ENCODE measurements at regions not wholly inside any gene's neighbourhood (a gene's known extent, or its start where the extent isn't known, plus 50 kb on each side); places are given as distances from the start of the nearest gene placed in this dataset.
"Not testable (repeated sequence)": the region's sequence is repeated elsewhere in the genome, so short reads cannot be mapped to it uniquely, and the experiment has no call there.

- H3K4me1 ChIP-seq (ENCODE audit: control insufficient read depth in 2 of 2, insufficient read depth in 2 of 2, low read length in 2 of 2); H3K27me3 ChIP-seq (ENCODE audit: control insufficient read depth in 2 of 2, insufficient read depth in 2 of 2, low read length in 2 of 2); CTCF ChIA-PET; H3K27ac ChIP-seq (ENCODE audit: low read depth, low read length); H3K4me3 Mint-ChIP-seq; H3K27me3 Mint-ChIP-seq; ATAC-seq; H3K36me3 ChIP-seq (ENCODE audit: control insufficient read depth in 2 of 3, insufficient read depth in 3 of 3, low read length in 3 of 3); intact Hi-C loops (cut with micrococcal nuclease); H3K4me3 ChIP-seq (ENCODE audit: low read length); POLR2A ChIA-PET; H3K27ac Mint-ChIP-seq; DNase-seq; H3K4me1 Mint-ChIP-seq: not testable (repeated sequence)
- H3K9me3 ChIP-seq (ENCODE audit: control insufficient read depth in 2 of 3, low read length in 3 of 3) = peaks cover 0 to 15% (median 0%) of the 10 kb centered on the region in 3 experiments
- H3K9me3 Mint-ChIP-seq = peaks cover 9 to 38% (median 27%) of the 10 kb centered on the region in 11 donors
- peaks cover 5 to 19% (median 5%) of the 10 kb centered on the region in 5 donors for H3K36me3 Mint-ChIP-seq
Measured at GRCh38 chr1:125064029-125064428, 3879.3 kb downstream of the SRGAP2C start.

- H3K27ac ChIP-seq (ENCODE audit: low read depth, low read length) = no peak overlapping the region
- H3K4me1 ChIP-seq (ENCODE audit: control insufficient read depth in 2 of 2, insufficient read depth in 2 of 2, low read length in 2 of 2) = no peaks in the 10 kb centered on the region
- Mint-ChIP-seq H3K36me3 (peaks cover 5 to 23% (median 7%) of the 10 kb centered on the region in 5 donors), H3K4me3 (no peak overlapping the region), H3K27me3 (no peaks in the 10 kb centered on the region), H3K9me3 (peaks cover 11 to 42% (median 32%) of the 10 kb centered on the region in 11 donors), H3K4me1 (peaks cover 0 to 5% (median 0%) of the 10 kb centered on the region in 7 donors), H3K27ac (no peak overlapping the region)
- CTCF ChIA-PET = no interaction called here
- H3K36me3 ChIP-seq (ENCODE audit: control insufficient read depth in 2 of 3, insufficient read depth in 3 of 3, low read length in 3 of 3) = no peaks in the 10 kb centered on the region
- intact Hi-C loops (cut with micrococcal nuclease) = no loop called here
- POLR2A ChIA-PET = no interaction called here
- no peak for DNase-seq
- H3K27me3 ChIP-seq (ENCODE audit: control insufficient read depth in 2 of 2, insufficient read depth in 2 of 2, low read length in 2 of 2) = no peaks in the 10 kb centered on the region
- ATAC-seq = no peak
- H3K9me3 ChIP-seq (ENCODE audit: control insufficient read depth in 2 of 3, low read length in 3 of 3) = peaks cover 0 to 15% (median 0%) of the 10 kb centered on the region in 3 experiments
- H3K4me3 ChIP-seq (ENCODE audit: low read length) = no peak overlapping the region
Measured at GRCh38 chr1:125064481-125064880, 3879.7 kb downstream of the SRGAP2C start.

DNA sequence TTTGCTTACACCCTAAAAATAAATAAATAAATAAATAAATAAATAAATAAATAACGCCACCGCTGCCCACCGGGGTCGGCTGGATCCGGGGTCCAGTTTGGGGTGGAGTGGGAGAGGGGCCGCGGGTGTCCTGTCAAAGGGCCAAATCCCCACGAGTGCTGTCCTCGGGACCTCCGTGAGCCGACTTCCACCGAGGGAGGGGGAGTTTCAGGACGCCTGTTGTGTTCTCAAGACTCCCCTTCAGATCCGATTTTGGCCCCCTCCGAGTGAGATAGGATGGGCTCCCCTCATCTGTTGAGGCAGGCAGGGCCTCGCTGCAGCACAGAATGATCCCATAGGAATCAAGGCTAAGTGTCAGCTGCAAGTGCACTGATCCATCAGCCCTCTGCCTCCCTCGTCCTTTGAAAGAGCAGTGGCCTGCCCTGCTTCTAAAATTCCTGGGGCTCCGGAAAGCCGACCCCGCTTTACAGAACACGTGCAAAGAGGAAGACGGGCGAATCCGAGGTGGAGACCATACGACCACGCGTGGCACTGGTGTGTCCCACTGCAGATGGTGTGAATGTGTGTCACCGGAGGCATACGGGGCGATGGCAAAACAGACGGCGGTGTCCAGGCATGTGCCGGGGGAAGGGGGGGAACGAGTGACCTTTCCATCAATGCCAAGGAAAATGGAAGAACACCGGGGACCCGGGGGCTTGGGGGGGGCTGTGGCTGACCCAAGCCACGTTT lies 3880.5 kb downstream of the SRGAP2C start:
- H3K9me3 Mint-ChIP-seq = peaks cover 19 to 50% (median 40%) of the 10 kb centered on the region in 11 donors
- H3K27ac ChIP-seq (ENCODE audit: low read depth, low read length) = no peak overlapping the region
- peaks cover 0 to 15% (median 0%) of the 10 kb centered on the region in 3 experiments for H3K9me3 ChIP-seq (ENCODE audit: control insufficient read depth in 2 of 3, low read length in 3 of 3)
- no peaks in the 10 kb centered on the region for H3K27me3 ChIP-seq (ENCODE audit: control insufficient read depth in 2 of 2, insufficient read depth in 2 of 2, low read length in 2 of 2)
- H3K27ac Mint-ChIP-seq = no peak overlapping the region
- no peaks in the 10 kb centered on the region for H3K4me1 ChIP-seq (ENCODE audit: control insufficient read depth in 2 of 2, insufficient read depth in 2 of 2, low read length in 2 of 2)
- no peak for ATAC-seq
- H3K4me3 ChIP-seq (ENCODE audit: low read length) = no peak overlapping the region
- intact Hi-C loops (cut with micrococcal nuclease) = no loop called here
- H3K27me3 Mint-ChIP-seq = no peaks in the 10 kb centered on the region
- no peak for DNase-seq
- ChIA-PET CTCF (no interaction called here), POLR2A (no interaction called here)
- no peak overlapping the region for H3K4me3 Mint-ChIP-seq
- H3K36me3 ChIP-seq (ENCODE audit: control insufficient read depth in 2 of 3, insufficient read depth in 3 of 3, low read length in 3 of 3) = no peaks in the 10 kb centered on the region
- peaks cover 0 to 5% (median 0%) of the 10 kb centered on the region in 7 donors for H3K4me1 Mint-ChIP-seq
- H3K36me3 Mint-ChIP-seq = peaks cover 5 to 30% (median 14%) of the 10 kb centered on the region in 5 donors

DNA sequence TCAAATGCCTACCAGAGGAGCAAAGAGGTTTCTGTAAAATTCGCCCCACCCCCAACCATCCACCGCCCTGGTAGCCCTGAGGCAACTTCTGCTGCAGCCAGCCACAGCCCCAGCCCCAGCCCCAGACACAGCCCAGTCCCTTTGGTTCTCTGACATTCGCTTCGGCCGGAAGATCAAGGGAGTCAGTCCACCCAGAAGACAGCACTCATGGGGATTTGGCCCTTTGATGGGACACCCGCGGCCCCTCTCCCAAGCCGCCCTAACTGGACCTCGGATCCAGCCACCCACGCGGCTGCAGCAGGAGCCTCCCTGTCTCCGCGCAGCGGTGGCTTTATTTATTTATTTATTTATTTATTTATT lies 3881.0 kb downstream of the SRGAP2C start:
- Mint-ChIP-seq H3K9me3 (peaks cover 25 to 55% (median 45%) of the 10 kb centered on the region in 11 donors), H3K4me1 (peaks cover 0 to 5% (median 0%) of the 10 kb centered on the region in 7 donors), H3K27me3 (no peaks in the 10 kb centered on the region), H3K4me3 (no peak overlapping the region), H3K36me3 (peaks cover 5 to 36% (median 18%) of the 10 kb centered on the region in 5 donors), H3K27ac (no peak overlapping the region)
- DNase-seq = no peak
- Histone ChIP-seq H3K36me3 (ENCODE audit: control insufficient read depth in 2 of 3, insufficient read depth in 3 of 3, low read length in 3 of 3) (no peaks in the 10 kb centered on the region), H3K27me3 (ENCODE audit: control insufficient read depth in 2 of 2, insufficient read depth in 2 of 2, low read length in 2 of 2) (no peaks in the 10 kb centered on the region), H3K27ac (ENCODE audit: low read depth, low read length) (no peak overlapping the region), H3K4me3 (ENCODE audit: low read length) (no peak overlapping the region), H3K4me1 (ENCODE audit: control insufficient read depth in 2 of 2, insufficient read depth in 2 of 2, low read length in 2 of 2) (no peaks in the 10 kb centered on the region), H3K9me3 (ENCODE audit: control insufficient read depth in 2 of 3, low read length in 3 of 3) (peaks cover 0 to 20% (median 0%) of the 10 kb centered on the region in 3 experiments)
- CTCF ChIA-PET = no interaction called here
- intact Hi-C loops (cut with micrococcal nuclease) = no loop called here
- ATAC-seq = no peak
- POLR2A ChIA-PET = no interaction called here

DNA sequence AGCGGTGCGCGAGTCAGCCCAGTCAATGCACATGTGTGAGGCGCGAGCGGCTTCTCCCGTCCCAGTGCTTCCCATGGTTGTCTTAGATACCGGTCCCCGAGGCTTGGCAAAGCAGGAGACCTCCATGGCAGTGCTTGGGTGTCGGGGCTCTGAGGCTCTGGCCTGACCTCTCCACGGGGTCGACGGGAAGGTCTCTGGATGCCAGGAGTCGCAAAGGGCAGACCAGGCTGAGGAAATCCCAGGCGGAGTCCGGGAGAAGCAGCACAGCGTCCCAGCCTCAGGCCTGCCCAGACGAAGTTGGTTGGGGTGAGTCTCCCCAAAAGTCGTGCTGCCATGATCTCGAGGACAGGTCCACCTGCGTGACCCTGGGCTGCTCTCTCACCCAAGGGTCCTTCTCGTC lies 3881.6 kb downstream of the SRGAP2C start:
- H3K36me3 ChIP-seq (ENCODE audit: control insufficient read depth in 2 of 3, insufficient read depth in 3 of 3, low read length in 3 of 3) = no peaks in the 10 kb centered on the region
- H3K36me3 Mint-ChIP-seq = peaks cover 5 to 39% (median 21%) of the 10 kb centered on the region in 5 donors
- intact Hi-C loops (cut with micrococcal nuclease) = no loop called here
- no peak for DNase-seq
- POLR2A ChIA-PET = no interaction called here
- ATAC-seq = no peak
- H3K27ac Mint-ChIP-seq = no peak overlapping the region
- peaks cover 0 to 25% (median 0%) of the 10 kb centered on the region in 3 experiments for H3K9me3 ChIP-seq (ENCODE audit: control insufficient read depth in 2 of 3, low read length in 3 of 3)
- CTCF ChIA-PET = no interaction called here
- H3K9me3 Mint-ChIP-seq = peaks cover 30 to 61% (median 48%) of the 10 kb centered on the region in 11 donors
- H3K4me1 ChIP-seq (ENCODE audit: control insufficient read depth in 2 of 2, insufficient read depth in 2 of 2, low read length in 2 of 2) = no peaks in the 10 kb centered on the region
- no peaks in the 10 kb centered on the region for H3K27me3 Mint-ChIP-seq
- H3K27me3 ChIP-seq (ENCODE audit: control insufficient read depth in 2 of 2, insufficient read depth in 2 of 2, low read length in 2 of 2) = no peaks in the 10 kb centered on the region
- H3K4me3 Mint-ChIP-seq = no peak overlapping the region
- H3K4me3 ChIP-seq (ENCODE audit: low read length) = no peak overlapping the region
- no peak overlapping the region for H3K27ac ChIP-seq (ENCODE audit: low read depth, low read length)
- peaks cover 0 to 5% (median 0%) of the 10 kb centered on the region in 7 donors for H3K4me1 Mint-ChIP-seq

- DNase-seq; H3K27me3 ChIP-seq (ENCODE audit: control insufficient read depth in 2 of 2, insufficient read depth in 2 of 2, low read length in 2 of 2); intact Hi-C loops (cut with micrococcal nuclease); H3K4me1 Mint-ChIP-seq; POLR2A ChIA-PET; H3K27me3 Mint-ChIP-seq; CTCF ChIA-PET; H3K4me3 Mint-ChIP-seq; H3K4me3 ChIP-seq (ENCODE audit: low read length); H3K36me3 ChIP-seq (ENCODE audit: control insufficient read depth in 2 of 3, insufficient read depth in 3 of 3, low read length in 3 of 3); ATAC-seq; H3K27ac Mint-ChIP-seq; H3K27ac ChIP-seq (ENCODE audit: low read depth, low read length); H3K4me1 ChIP-seq (ENCODE audit: control insufficient read depth in 2 of 2, insufficient read depth in 2 of 2, low read length in 2 of 2): not testable (repeated sequence)
- peaks cover 5 to 43% (median 21%) of the 10 kb centered on the region in 5 donors for H3K36me3 Mint-ChIP-seq
- peaks cover 0 to 29% (median 0%) of the 10 kb centered on the region in 3 experiments for H3K9me3 ChIP-seq (ENCODE audit: control insufficient read depth in 2 of 3, low read length in 3 of 3)
- peaks cover 30 to 66% (median 52%) of the 10 kb centered on the region in 11 donors for H3K9me3 Mint-ChIP-seq
Measured at GRCh38 chr1:125066849-125067248, 3882.1 kb downstream of the SRGAP2C start.

DNA sequence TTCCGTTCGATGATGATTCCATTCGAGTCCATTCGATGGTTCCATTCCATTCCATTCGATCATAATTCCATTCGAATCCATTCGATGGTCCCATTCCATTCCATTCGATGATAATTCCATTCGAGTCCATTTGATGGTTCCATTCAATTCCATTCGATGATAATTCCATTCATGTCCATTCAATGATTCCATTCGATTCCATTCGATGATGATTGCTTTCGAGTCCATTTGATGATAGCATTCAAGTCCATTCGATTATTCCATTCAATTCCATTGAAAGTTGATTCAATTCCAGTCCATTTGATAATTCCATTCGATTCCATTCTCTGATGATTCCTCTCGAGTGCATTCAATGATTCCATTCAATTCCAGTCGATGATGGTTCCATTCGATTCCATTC lies 3895.3 kb downstream of the SRGAP2C start:
- Mint-ChIP-seq H3K27me3 (peaks cover 0 to 5% (median 0%) of the 10 kb centered on the region in 5 donors), H3K4me1 (peaks cover 0 to 11% (median 0%) of the 10 kb centered on the region in 7 donors), H3K9me3 (peaks cover 51 to 86% (median 64%) of the 10 kb centered on the region in 11 donors), H3K27ac (no peak overlapping the region), H3K4me3 (no peak overlapping the region), H3K36me3 (peaks cover 0 to 56% (median 39%) of the 10 kb centered on the region in 5 donors)
- H3K4me1 ChIP-seq (ENCODE audit: control insufficient read depth in 2 of 2, insufficient read depth in 2 of 2, low read length in 2 of 2) = no peaks in the 10 kb centered on the region
- no peaks in the 10 kb centered on the region for H3K36me3 ChIP-seq (ENCODE audit: control insufficient read depth in 2 of 3, insufficient read depth in 3 of 3, low read length in 3 of 3)
- DNase-seq = no peak
- ChIA-PET POLR2A (no interaction called here), CTCF (no interaction called here)
- H3K27ac ChIP-seq (ENCODE audit: low read depth, low read length) = no peak overlapping the region
- peaks cover 0 to 27% (median 8%) of the 10 kb centered on the region in 3 experiments for H3K9me3 ChIP-seq (ENCODE audit: control insufficient read depth in 2 of 3, low read length in 3 of 3)
- intact Hi-C loops (cut with micrococcal nuclease) = no loop called here
- H3K27me3 ChIP-seq (ENCODE audit: control insufficient read depth in 2 of 2, insufficient read depth in 2 of 2, low read length in 2 of 2) = no peaks in the 10 kb centered on the region
- ATAC-seq = no peak
- no peak overlapping the region for H3K4me3 ChIP-seq (ENCODE audit: low read length)
